MM.1S (cell line): ENCODE measurements at regions not wholly inside any gene's neighbourhood (a gene's known extent, or its start where the extent isn't known, plus 50 kb on each side); places are given as distances from the start of the nearest gene placed in this dataset.

Source experiments
- DNase-seq: peaks from one replicate; pipeline ENCODE4 v3.0.0-alpha.2; 2015
- H2AFZ ChIP-seq: fragments of 300-600 bp; sonication (generic); 2 replicates; pipeline ENCODE4 v1.6.0; 2016; ENCODE audit warnings: antibody characterized with exemption, low read length
- H3F3A ChIP-seq: fragments of 300-600 bp; sonication (generic); 2 replicates; pipeline ENCODE4 v1.6.1; 2016; ENCODE audit warnings: mild to moderate bottlenecking, antibody characterized with exemption, low read length, moderate library complexity, mixed read lengths; ENCODE audit not compliant: insufficient read depth
- H3K27ac ChIP-seq: fragments of 300-600 bp; sonication (generic); 2 replicates; pipeline ENCODE4 v1.5.1; 2016; ENCODE audit warnings: mild to moderate bottlenecking, low read length
- H3K27me3 ChIP-seq: fragments of 300-600 bp; sonication (generic); replicated peaks from 2 replicates; pipeline ENCODE4 v1.6.0; 2016; ENCODE audit warnings: low read length; ENCODE audit not compliant: insufficient read depth
- H3K36me3 ChIP-seq: fragments of 300-600 bp; sonication (generic); replicated peaks from 2 replicates; pipeline ENCODE4 v1.6.1; 2016; ENCODE audit warnings: mild to moderate bottlenecking, low read length, mixed read lengths; ENCODE audit not compliant: insufficient read depth
- H3K4me1 ChIP-seq: fragments of 300-600 bp; sonication (generic); 2 replicates; pipeline ENCODE4 v1.6.1; 2016; ENCODE audit warnings: low read length, mixed read lengths
- H3K4me2 ChIP-seq: fragments of 300-600 bp; sonication (generic); 2 replicates; pipeline ENCODE4 v1.6.0; 2016; ENCODE audit warnings: low read depth, low read length
- H3K4me3 ChIP-seq: fragments of 300-600 bp; sonication (generic); 2 replicates; pipeline ENCODE4 v1.5.1; 2016; ENCODE audit warnings: low read length, mixed read lengths
- H3K79me2 ChIP-seq: fragments of 300-600 bp; sonication (generic); 2 replicates; pipeline ENCODE4 v1.6.1; 2016; ENCODE audit warnings: mixed run types, low read length, mixed read lengths
- H3K9ac ChIP-seq: fragments of 300-600 bp; sonication (generic); 2 replicates; pipeline ENCODE4 v1.6.1; 2016; ENCODE audit warnings: low read length, mixed read lengths
- H3K9me2 ChIP-seq: fragments of 300-600 bp; sonication (generic); replicated peaks from 2 replicates; pipeline ENCODE4 v1.6.1; 2016; ENCODE audit warnings: mild to moderate bottlenecking, low read length, mixed read lengths; ENCODE audit not compliant: insufficient read depth
- H3K9me3 ChIP-seq: fragments of 300-600 bp; sonication (generic); replicated peaks from 2 replicates; pipeline ENCODE4 v1.6.1; 2016; ENCODE audit warnings: mild to moderate bottlenecking, low read length, mixed read lengths; ENCODE audit not compliant: insufficient read depth
- H4K20me1 ChIP-seq: fragments of 300-600 bp; sonication (generic); 2 replicates; pipeline ENCODE4 v1.6.1; 2016; ENCODE audit warnings: mild to moderate bottlenecking, low read length, moderate library complexity, mixed read lengths; ENCODE audit not compliant: insufficient read depth
- EZH2 ChIP-seq: fragments of 300-600 bp; sonication (generic); optimal IDR thresholded peaks from 2 replicates; pipeline ENCODE3; 2017; ENCODE audit warnings: low read depth, mild to moderate bottlenecking, antibody characterized with exemption, low read length, mixed read lengths
- EZH2phosphoT487 ChIP-seq: fragments of 300-600 bp; sonication (generic); IDR thresholded peaks from 2 replicates; pipeline ENCODE4 v1.6.1; 2018; ENCODE audit warnings: antibody characterized with exemption, low read length
- TF ChIP-seq, protein P1 (sequence below): fragments of 300-600 bp; sonication (generic); IDR thresholded peaks from 2 replicates; pipeline ENCODE4 v1.5.1; 2016; ENCODE audit warnings: antibody characterized with exemption, low read length, mixed read lengths

DNA sequence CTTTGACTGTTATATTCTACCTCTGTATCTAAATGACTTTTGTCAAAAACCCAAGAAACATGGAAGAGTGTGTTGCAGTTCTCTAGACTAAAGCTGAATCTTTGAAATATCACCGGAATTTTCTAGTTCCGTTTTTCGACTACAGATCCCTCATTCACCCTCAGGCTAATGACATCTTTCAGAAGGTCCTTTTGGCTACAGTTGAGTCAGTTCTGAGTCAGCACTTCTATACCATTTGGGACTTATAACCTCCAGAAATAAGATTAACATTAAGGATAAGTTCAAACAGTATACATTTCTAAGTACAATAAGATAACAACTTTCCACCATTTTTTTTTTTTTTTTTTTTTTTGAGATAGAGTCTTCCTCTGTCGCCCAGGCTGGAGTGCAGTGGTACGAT, 331.0 kb upstream of the CPXCR1 start:
- TF ChIP-seq EZH2phosphoT487, result no peak
- TF ChIP-seq EZH2, result no peak
- TF ChIP-seq, protein P1, sequence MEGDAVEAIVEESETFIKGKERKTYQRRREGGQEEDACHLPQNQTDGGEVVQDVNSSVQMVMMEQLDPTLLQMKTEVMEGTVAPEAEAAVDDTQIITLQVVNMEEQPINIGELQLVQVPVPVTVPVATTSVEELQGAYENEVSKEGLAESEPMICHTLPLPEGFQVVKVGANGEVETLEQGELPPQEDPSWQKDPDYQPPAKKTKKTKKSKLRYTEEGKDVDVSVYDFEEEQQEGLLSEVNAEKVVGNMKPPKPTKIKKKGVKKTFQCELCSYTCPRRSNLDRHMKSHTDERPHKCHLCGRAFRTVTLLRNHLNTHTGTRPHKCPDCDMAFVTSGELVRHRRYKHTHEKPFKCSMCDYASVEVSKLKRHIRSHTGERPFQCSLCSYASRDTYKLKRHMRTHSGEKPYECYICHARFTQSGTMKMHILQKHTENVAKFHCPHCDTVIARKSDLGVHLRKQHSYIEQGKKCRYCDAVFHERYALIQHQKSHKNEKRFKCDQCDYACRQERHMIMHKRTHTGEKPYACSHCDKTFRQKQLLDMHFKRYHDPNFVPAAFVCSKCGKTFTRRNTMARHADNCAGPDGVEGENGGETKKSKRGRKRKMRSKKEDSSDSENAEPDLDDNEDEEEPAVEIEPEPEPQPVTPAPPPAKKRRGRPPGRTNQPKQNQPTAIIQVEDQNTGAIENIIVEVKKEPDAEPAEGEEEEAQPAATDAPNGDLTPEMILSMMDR, result no peak
- no peak overlapping the region for H2AFZ ChIP-seq
- no peaks in the 10 kb centered on the region for H3K79me2 ChIP-seq
- no peaks in the 10 kb centered on the region for H4K20me1 ChIP-seq
- no peak overlapping the region for H3K27ac ChIP-seq
- H3K9me3 ChIP-seq, result no peaks in the 10 kb centered on the region
- H3F3A ChIP-seq, result no peaks in the 10 kb centered on the region
- no peak for DNase-seq
- H3K4me2 ChIP-seq, result no peak overlapping the region
- no peaks in the 10 kb centered on the region for H3K27me3 ChIP-seq
- H3K36me3 ChIP-seq, result no peaks in the 10 kb centered on the region
- no peaks in the 10 kb centered on the region for H3K9me2 ChIP-seq
- no peak overlapping the region for H3K9ac ChIP-seq
- no peaks in the 10 kb centered on the region for H3K4me1 ChIP-seq
- H3K4me3 ChIP-seq, result no peak overlapping the region

DNA sequence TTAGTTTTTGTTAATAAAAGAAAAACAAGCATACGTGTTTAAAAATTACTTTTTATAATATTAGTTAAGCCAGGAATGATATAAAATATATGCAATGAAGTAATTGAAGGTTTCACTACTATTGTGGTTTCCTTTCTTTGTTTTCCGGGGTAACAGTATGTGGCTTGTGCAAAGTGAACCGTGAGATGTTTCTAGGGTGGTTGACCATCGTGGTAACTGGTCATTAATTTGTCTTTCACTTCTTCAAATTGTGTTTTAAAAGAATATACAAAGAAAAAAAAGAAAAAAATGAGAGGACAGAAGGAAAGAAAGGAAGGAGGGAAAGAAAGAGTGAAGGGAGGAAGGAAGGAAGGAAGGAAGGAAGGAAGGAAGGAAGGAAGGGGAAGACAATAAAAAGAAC, 330.1 kb upstream of the CPXCR1 start:
- H3K4me3 ChIP-seq, result no peak overlapping the region
- no peaks in the 10 kb centered on the region for H3K79me2 ChIP-seq
- H3K9me2 ChIP-seq, result no peaks in the 10 kb centered on the region
- no peaks in the 10 kb centered on the region for H4K20me1 ChIP-seq
- no peaks in the 10 kb centered on the region for H3K9me3 ChIP-seq
- no peak overlapping the region for H3K27ac ChIP-seq
- H3K4me2 ChIP-seq, result no peak overlapping the region
- H3K9ac ChIP-seq, result no peak overlapping the region
- H3F3A ChIP-seq, result no peaks in the 10 kb centered on the region
- H2AFZ ChIP-seq, result no peak overlapping the region
- no peaks in the 10 kb centered on the region for H3K36me3 ChIP-seq
- no peak for DNase-seq
- TF ChIP-seq EZH2, result no peak
- TF ChIP-seq, protein P1, result no peak
- no peak for TF ChIP-seq EZH2phosphoT487
- no peaks in the 10 kb centered on the region for H3K27me3 ChIP-seq
- H3K4me1 ChIP-seq, result no peaks in the 10 kb centered on the region

DNA sequence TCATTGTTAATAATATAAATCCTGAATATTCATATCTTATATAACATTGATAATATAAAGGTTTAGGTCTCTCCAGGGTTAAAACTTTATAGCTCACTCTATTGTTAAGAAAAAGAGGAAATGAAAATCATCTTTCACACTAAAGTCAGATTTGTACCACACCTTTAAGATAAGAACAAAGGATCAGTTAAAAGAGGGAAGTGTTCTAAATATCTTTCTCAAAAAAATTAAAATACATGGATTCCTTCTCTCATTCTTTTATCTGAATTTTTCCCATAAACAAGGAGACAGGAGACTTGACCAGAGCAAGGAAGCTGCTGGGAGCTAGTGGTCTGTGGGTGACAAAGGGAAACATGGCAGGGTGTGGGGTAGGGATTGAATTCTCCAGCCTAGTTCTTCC, 323.0 kb upstream of the CPXCR1 start:
- H3K79me2 ChIP-seq, result no peaks in the 10 kb centered on the region
- no peak overlapping the region for H2AFZ ChIP-seq
- no peak overlapping the region for H3K27ac ChIP-seq
- H3K4me2 ChIP-seq, result no peak overlapping the region
- H3K9ac ChIP-seq, result no peak overlapping the region
- no peaks in the 10 kb centered on the region for H3F3A ChIP-seq
- H3K9me2 ChIP-seq, result no peaks in the 10 kb centered on the region
- TF ChIP-seq EZH2 (no peak), EZH2phosphoT487 (no peak)
- TF ChIP-seq, protein P1, result no peak
- H4K20me1 ChIP-seq, result no peaks in the 10 kb centered on the region
- H3K27me3 ChIP-seq, result no peaks in the 10 kb centered on the region
- no peaks in the 10 kb centered on the region for H3K36me3 ChIP-seq
- no peaks in the 10 kb centered on the region for H3K9me3 ChIP-seq
- DNase-seq, result no peak
- no peak overlapping the region for H3K4me3 ChIP-seq
- no peaks in the 10 kb centered on the region for H3K4me1 ChIP-seq
